ENCODE measurements at regions not wholly inside any gene's neighbourhood (a gene's known extent, or its start where the extent isn't known, plus 50 kb on each side); places are given as distances from the start of the nearest gene placed in this dataset.

- Histone ChIP-seq H3K9ac (ENCODE audit: low read length) (no peak overlapping the region), H3K9me2 (ENCODE audit: insufficient read depth, low read length) (no peaks in the 10 kb centered on the region), H3K4me2 (ENCODE audit: low read length) (no peak overlapping the region), H3K36me3 (ENCODE audit: insufficient read depth, low read length) (no peaks in the 10 kb centered on the region), H3F3A (ENCODE audit: insufficient read depth, low read length, poor library complexity, severe bottlenecking) (no peaks in the 10 kb centered on the region), H4K20me1 (ENCODE audit: insufficient read depth) (no peaks in the 10 kb centered on the region), H3K4me3 (ENCODE audit: low read length) (no peak overlapping the region), H3K27ac (ENCODE audit: low read length) (no peak overlapping the region), H3K9me3 (ENCODE audit: low read length) (no peaks in the 10 kb centered on the region), H2AFZ (ENCODE audit: low read depth, low read length) (no peak overlapping the region), H3K27me3 (ENCODE audit: insufficient read depth, low read depth, low read length) (no peaks in the 10 kb centered on the region), H3K79me2 (replicated peaks; ENCODE audit: insufficient read depth, low read length) (no peaks in the 10 kb centered on the region)
- TF ChIP-seq TAF1 (IDR thresholded peaks at IDR 0.05; ENCODE audit: low read depth) = no peak
- no peak for TF ChIP-seq CTCF (IDR thresholded peaks at IDR 0.05; ENCODE audit: poor library complexity, severe bottlenecking)
- no peak for TF ChIP-seq SMC3 (conservative IDR thresholded peaks at IDR 0.05; ENCODE audit: poor library complexity)
- no peak for TF ChIP-seq EP300 (conservative IDR thresholded peaks at IDR 0.05; ENCODE audit: poor library complexity, severe bottlenecking)
- TF ChIP-seq EZH2 (IDR thresholded peaks at IDR 0.05; ENCODE audit: borderline replicate concordance, insufficient read depth, low read length, poor library complexity, severe bottlenecking) = no peak
- TF ChIP-seq RAD21 (conservative IDR thresholded peaks at IDR 0.05) = no peak
- TF ChIP-seq REST (IDR thresholded peaks at IDR 0.05; ENCODE audit: borderline replicate concordance) = no peak
- no peak for TF ChIP-seq MXI1 (conservative IDR thresholded peaks at IDR 0.05; ENCODE audit: poor library complexity, severe bottlenecking)
- no peak for TF ChIP-seq POLR2AphosphoS5 (IDR thresholded peaks at IDR 0.05)
These were observed 210.0 kb upstream of the NDN start for GRCh38 chr15:23897091-23897490.

GRCh38 chr15:23897531-23897930, 210.4 kb upstream of the NDN start:
- no peak overlapping the region for H2AFZ ChIP-seq (ENCODE audit: low read depth, low read length)
- no peaks in the 10 kb centered on the region for H3K27me3 ChIP-seq (ENCODE audit: insufficient read depth, low read depth, low read length)
- H3K79me2 ChIP-seq (replicated peaks; ENCODE audit: insufficient read depth, low read length) = no peaks in the 10 kb centered on the region
- no peak overlapping the region for H3K4me2 ChIP-seq (ENCODE audit: low read length)
- H3K9me3 ChIP-seq (ENCODE audit: low read length) = no peaks in the 10 kb centered on the region
- no peaks in the 10 kb centered on the region for H3F3A ChIP-seq (ENCODE audit: insufficient read depth, low read length, poor library complexity, severe bottlenecking)
- H3K27ac ChIP-seq (ENCODE audit: low read length) = no peak overlapping the region
- no peak overlapping the region for H3K4me3 ChIP-seq (ENCODE audit: low read length)
- no peaks in the 10 kb centered on the region for H3K36me3 ChIP-seq (ENCODE audit: insufficient read depth, low read length)
- no peaks in the 10 kb centered on the region for H3K9me2 ChIP-seq (ENCODE audit: insufficient read depth, low read length)
- TF ChIP-seq EZH2 (IDR thresholded peaks at IDR 0.05; ENCODE audit: borderline replicate concordance, insufficient read depth, low read length, poor library complexity, severe bottlenecking) (no peak), RAD21 (conservative IDR thresholded peaks at IDR 0.05) (no peak), REST (IDR thresholded peaks at IDR 0.05; ENCODE audit: borderline replicate concordance) (no peak)
- no peak overlapping the region for H3K9ac ChIP-seq (ENCODE audit: low read length)
- no peaks in the 10 kb centered on the region for H4K20me1 ChIP-seq (ENCODE audit: insufficient read depth)

All from neural cell (in vitro differentiated cells).